ENCODE measurements at regions not wholly inside any gene's neighbourhood (a gene's known extent, or its start where the extent isn't known, plus 50 kb on each side); places are given as distances from the start of the nearest gene placed in this dataset.

- Histone ChIP-seq H3K27ac (ENCODE audit: control insufficient read depth, insufficient read depth, low read length) (no peak overlapping the region), H2AFZ (ENCODE audit: control insufficient read depth, low read length) (no peak overlapping the region), H3K4me3 (ENCODE audit: control insufficient read depth in 2 of 3, extremely low read depth in 1 of 3, insufficient read depth in 2 of 3, low read depth in 1 of 3, low read length in 3 of 3) (no peak overlapping the region), H3K79me2 (ENCODE audit: control insufficient read depth, insufficient read depth, low read length) (no peaks in the 10 kb centered on the region), H3K36me3 (ENCODE audit: control insufficient read depth in 2 of 2, extremely low read depth in 1 of 2, insufficient read depth in 2 of 2, low read length in 2 of 2) (no peaks in the 10 kb centered on the region), H4K20me1 (ENCODE audit: control insufficient read depth, extremely low read depth, insufficient read depth, low read length) (no peaks in the 10 kb centered on the region), H3K4me1 (ENCODE audit: control insufficient read depth, extremely low read depth, insufficient read depth, low read length) (no peaks in the 10 kb centered on the region), H3K9me1 (ENCODE audit: control insufficient read depth, extremely low read depth, insufficient read depth, low read length) (no peaks in the 10 kb centered on the region), H3K27me3 (ENCODE audit: control insufficient read depth, extremely low read depth, insufficient read depth, low read length) (peaks cover 24% of the 10 kb centered on the region), H3K9me3 (ENCODE audit: control insufficient read depth, low read depth, low read length) (no peaks in the 10 kb centered on the region), H3K9ac (ENCODE audit: control insufficient read depth, extremely low read depth, insufficient read depth, low read length) (no peak overlapping the region), H3K4me2 (ENCODE audit: control insufficient read depth, extremely low read depth, insufficient read depth, low read depth, low read length) (no peak overlapping the region)
- dilution Hi-C loops (cut with MboI; ENCODE audit: extremely low pct_ligation_motif_present, low sequenced_read_pairs) = no loop called here
- TF ChIP-seq CTCF (optimal IDR thresholded peaks at IDR 0.05 in 1 of 3, IDR thresholded peaks at IDR 0.05 in 1 of 3, conservative IDR thresholded peaks at IDR 0.05 in 1 of 3; ENCODE audit: extremely low read depth in 1 of 3, insufficient read depth in 2 of 3, low read length in 3 of 3) (no peak), EZH2 (IDR thresholded peaks at IDR 0.05; ENCODE audit: low read length) (no peak)
- FAIRE-seq = no peak
- no peak for DNase-seq (ENCODE audit: low read depth, low spot score)
Observed at GRCh38 chr3:128563439-128563838, 70.4 kb upstream of the GATA2 start.

DNA sequence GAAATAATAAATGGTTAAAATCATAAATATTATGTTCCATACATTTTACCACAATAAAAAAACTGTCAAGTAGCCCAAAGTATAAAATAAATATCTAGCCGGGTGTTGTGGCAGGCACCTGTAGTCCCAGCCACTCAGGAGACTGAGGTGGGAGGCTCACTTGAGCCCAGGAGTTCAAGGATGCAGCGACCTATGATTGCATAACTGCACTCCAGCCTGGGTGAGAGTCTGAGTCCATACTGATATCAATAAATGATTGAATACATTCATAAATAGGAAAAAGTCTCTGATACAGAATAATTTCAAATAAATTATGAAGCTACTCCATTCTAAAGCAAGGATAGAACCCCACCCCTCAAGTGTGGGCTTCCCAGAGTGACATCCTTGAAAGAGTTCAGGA lies 68.5 kb upstream of the GATA2 start:
- no peaks in the 10 kb centered on the region for H3K9me3 ChIP-seq (ENCODE audit: control insufficient read depth, low read depth, low read length)
- DNase-seq (ENCODE audit: low read depth, low spot score) (no peak), FAIRE-seq (no peak)
- no peaks in the 10 kb centered on the region for H4K20me1 ChIP-seq (ENCODE audit: control insufficient read depth, extremely low read depth, insufficient read depth, low read length)
- no peak overlapping the region for H3K4me2 ChIP-seq (ENCODE audit: control insufficient read depth, extremely low read depth, insufficient read depth, low read depth, low read length)
- H3K27ac ChIP-seq (ENCODE audit: control insufficient read depth, insufficient read depth, low read length) = no peak overlapping the region
- H3K4me3 ChIP-seq (ENCODE audit: control insufficient read depth in 2 of 3, extremely low read depth in 1 of 3, insufficient read depth in 2 of 3, low read depth in 1 of 3, low read length in 3 of 3) = no peak overlapping the region
- no peak overlapping the region for H2AFZ ChIP-seq (ENCODE audit: control insufficient read depth, low read length)
- H3K79me2 ChIP-seq (ENCODE audit: control insufficient read depth, insufficient read depth, low read length) = no peaks in the 10 kb centered on the region
- peaks cover 31% of the 10 kb centered on the region for H3K27me3 ChIP-seq (ENCODE audit: control insufficient read depth, extremely low read depth, insufficient read depth, low read length)
- H3K9ac ChIP-seq (ENCODE audit: control insufficient read depth, extremely low read depth, insufficient read depth, low read length) = no peak overlapping the region
- no peaks in the 10 kb centered on the region for H3K9me1 ChIP-seq (ENCODE audit: control insufficient read depth, extremely low read depth, insufficient read depth, low read length)
- dilution Hi-C loops (cut with MboI; ENCODE audit: extremely low pct_ligation_motif_present, low sequenced_read_pairs) = no loop called here
- no peaks in the 10 kb centered on the region for H3K36me3 ChIP-seq (ENCODE audit: control insufficient read depth in 2 of 2, extremely low read depth in 1 of 2, insufficient read depth in 2 of 2, low read length in 2 of 2)
- TF ChIP-seq EZH2 (IDR thresholded peaks at IDR 0.05; ENCODE audit: low read length) = no peak
- no peak for TF ChIP-seq CTCF (optimal IDR thresholded peaks at IDR 0.05 in 1 of 3, IDR thresholded peaks at IDR 0.05 in 1 of 3, conservative IDR thresholded peaks at IDR 0.05 in 1 of 3; ENCODE audit: extremely low read depth in 1 of 3, insufficient read depth in 2 of 3, low read length in 3 of 3)
- no peaks in the 10 kb centered on the region for H3K4me1 ChIP-seq (ENCODE audit: control insufficient read depth, extremely low read depth, insufficient read depth, low read length)

All from keratinocyte (primary cell).